ENCODE measurements at regions not wholly inside any gene's neighbourhood (a gene's known extent, or its start where the extent isn't known, plus 50 kb on each side); places are given as distances from the start of the nearest gene placed in this dataset.

- no peak overlapping the region for H3K18ac ChIP-seq (ENCODE audit: extremely low read depth, low read length)
- no peaks in the 10 kb centered on the region for H3K9me3 ChIP-seq (ENCODE audit: insufficient read depth in 2 of 2, low read depth in 1 of 2, low read length in 1 of 2)
- H4K20me1 ChIP-seq (replicated peaks in 1 of 2; ENCODE audit: control insufficient read depth in 1 of 2, insufficient read depth in 2 of 2, low read length in 2 of 2): no peaks in the 10 kb centered on the region
- no peak overlapping the region for H3K4me2 ChIP-seq (ENCODE audit: insufficient read depth in 1 of 2, low read depth in 2 of 2, low read length in 2 of 2)
- no peak overlapping the region for H3K27ac ChIP-seq (ENCODE audit: low read depth, low read length)
- no peak overlapping the region for H4K91ac ChIP-seq (replicated peaks; ENCODE audit: insufficient read length, low read length)
- no peak overlapping the region for H3K14ac ChIP-seq (ENCODE audit: insufficient read length)
- no peak overlapping the region for H3K56ac ChIP-seq (replicated peaks; ENCODE audit: insufficient read length, low read depth, low read length)
- no peak overlapping the region for H2BK5ac ChIP-seq (ENCODE audit: low read depth, low read length)
- no peaks in the 10 kb centered on the region for H3K36me3 ChIP-seq (ENCODE audit: control insufficient read depth in 2 of 4, insufficient read depth in 4 of 4, low read length in 3 of 4)
- no peak for DNase-seq (ENCODE audit: low read depth in 1 of 2, low spot score in 2 of 2)
- H3K4me3 ChIP-seq (ENCODE audit: extremely low read depth in 1 of 4, insufficient read depth in 2 of 4, low read depth in 3 of 4, low read length in 4 of 4): no peak overlapping the region
- H3K79me1 ChIP-seq (ENCODE audit: low read depth, low read length): no peaks in the 10 kb centered on the region
- no peak overlapping the region for H4K5ac ChIP-seq (ENCODE audit: insufficient read length, low read depth, low read length)
- H2AK5ac ChIP-seq (ENCODE audit: low read depth, low read length): no peak overlapping the region
- H3K23me2 ChIP-seq (ENCODE audit: low read depth, low read length): no peaks in the 10 kb centered on the region
- H2BK12ac ChIP-seq (ENCODE audit: low read depth, low read length): no peak overlapping the region
- H2AFZ ChIP-seq (ENCODE audit: low read length): 0 out of 2 replicates have a peak overlapping the region, but pooled peaks have one; percentile 20
- H4K8ac ChIP-seq (ENCODE audit: extremely low read depth, insufficient read depth, low read length): no peak overlapping the region
- CTCF ChIA-PET (ENCODE audit: partially characterized antibody): no interaction called here
- TF ChIP-seq SAP30 (IDR thresholded peaks at IDR 0.05; ENCODE audit: insufficient read depth, insufficient replicate concordance, low read length) (no peak), HDAC2 (IDR thresholded peaks at IDR 0.05; ENCODE audit: borderline replicate concordance in 1 of 2, low read depth in 2 of 2, low read length in 2 of 2) (no peak), POLR2AphosphoS5 (IDR thresholded peaks at IDR 0.05; ENCODE audit: low read depth, low read length) (no peak), ATF3 (IDR thresholded peaks at IDR 0.05; ENCODE audit: insufficient read depth, low read depth, low read length) (no peak)
- no peak overlapping the region for H3K4ac ChIP-seq (replicated peaks; ENCODE audit: insufficient read length, low read depth, low read length)
- no peak overlapping the region for H2BK20ac ChIP-seq (ENCODE audit: low read length)
- H3K9ac ChIP-seq (replicated peaks in 1 of 4; ENCODE audit: extremely low read depth in 1 of 4, low read depth in 3 of 4, low read length in 3 of 4): no peak overlapping the region
- H2BK120ac ChIP-seq (replicated peaks; ENCODE audit: low read depth, low read length): no peak overlapping the region
- H3K27me3 ChIP-seq (replicated peaks in 1 of 4; ENCODE audit: control insufficient read depth in 3 of 4, extremely low read depth in 1 of 4, insufficient read depth in 3 of 4, low read length in 3 of 4): no peaks in the 10 kb centered on the region
- POLR2A ChIA-PET (ENCODE audit: partially characterized antibody): no interaction called here
- H3K4me1 ChIP-seq (replicated peaks in 1 of 4; ENCODE audit: control insufficient read depth in 3 of 4, insufficient read depth in 4 of 4, low read length in 3 of 4): no peaks in the 10 kb centered on the region
- H3K23ac ChIP-seq (ENCODE audit: insufficient read length): no peak overlapping the region
- no peak overlapping the region for H2BK15ac ChIP-seq (ENCODE audit: low read length)
- no peaks in the 10 kb centered on the region for H3K79me2 ChIP-seq (ENCODE audit: control insufficient read depth in 1 of 2, insufficient read depth in 2 of 2, low read length in 2 of 2)
- 86% methylated on average over 17 of the region's 17 CpGs; no CpG with 5 or more reads in 1 of the 2 experiments for WGBS, 2 experiments (ENCODE audit: extremely low coverage in 1 of 2, insufficient coverage in 1 of 2, insufficient read length in 1 of 2, insufficient replicate concordance in 2 of 2, low coverage in 1 of 2, low lambda C conversion rate in 2 of 2, missing lambda C conversion rate in 1 of 2)
- no peak for FAIRE-seq
Measured at GRCh38 chr20:6533761-6534479, 233.6 kb upstream of the BMP2 start.
